Keratinocyte (primary cell): ENCODE measurements at regions not wholly inside any gene's neighbourhood (a gene's known extent, or its start where the extent isn't known, plus 50 kb on each side); places are given as distances from the start of the nearest gene placed in this dataset.

ENCODE experiments used
- DNase-seq: peaks from one replicate; pipeline ENCODE4 v3.0.0-alpha.2; 2011; ENCODE audit warnings: low read depth, missing footprints, low spot score
- FAIRE-seq: peaks from 2 replicates; lab custom pipeline; 2011; peaks lifted over from hg19 to GRCh38; lab: Jason Lieb, UNC
- H2AFZ ChIP-seq: 2 replicates; pipeline ENCODE4 v1.6.0; 2012; ENCODE audit warnings: low read length, control low read depth, inconsistent platforms; ENCODE audit not compliant: control insufficient read depth
- H3K27ac ChIP-seq: 2 replicates; pipeline ENCODE4 v1.5.1; 2011; ENCODE audit warnings: low read length; ENCODE audit not compliant: control insufficient read depth, insufficient read depth
- H3K27me3 ChIP-seq: 3 replicates; pipeline ENCODE4 v1.6.0; 2011; ENCODE audit warnings: low read length; ENCODE audit not compliant: control insufficient read depth, insufficient read depth; ENCODE audit errors: extremely low read depth
- H3K36me3 ChIP-seq, 2 experiments: 2 replicates in 1 of 2; 3 replicates in 1 of 2; pipeline ENCODE4 v1.5.1; 2011; ENCODE audit warnings: low read length in 2 of 2, mild to moderate bottlenecking in 1 of 2; ENCODE audit not compliant: control insufficient read depth in 2 of 2, insufficient read depth in 2 of 2; ENCODE audit errors: extremely low read depth in 1 of 2
- H3K4me1 ChIP-seq: 3 replicates; pipeline ENCODE4 v1.5.1; 2011; ENCODE audit warnings: low read length; ENCODE audit not compliant: control insufficient read depth, insufficient read depth; ENCODE audit errors: extremely low read depth
- H3K4me2 ChIP-seq: 3 replicates; pipeline ENCODE4 v1.6.0; 2011; ENCODE audit warnings: low read depth, low read length; ENCODE audit not compliant: control insufficient read depth, insufficient read depth; ENCODE audit errors: extremely low read depth
- H3K4me3 ChIP-seq, 3 experiments: fragments of 200-600 bp in 1 of 3; sonication (generic) in 1 of 3; 2 replicates in 2 of 3; 3 replicates in 1 of 3; pipeline ENCODE4 v1.5.1; 2011 to 2016; ENCODE audit warnings: low read length in 3 of 3, mild to moderate bottlenecking in 3 of 3, control low read depth in 2 of 3, inconsistent platforms in 1 of 3, low read depth in 1 of 3, mixed read lengths in 1 of 3, mixed run types in 1 of 3, moderate library complexity in 1 of 3; ENCODE audit not compliant: control insufficient read depth in 2 of 3, insufficient read depth in 2 of 3; ENCODE audit errors: extremely low read depth in 1 of 3
- H3K79me2 ChIP-seq: 2 replicates; pipeline ENCODE4 v1.6.0; 2012; ENCODE audit warnings: low read length; ENCODE audit not compliant: control insufficient read depth, insufficient read depth
- H3K9ac ChIP-seq: 3 replicates; pipeline ENCODE4 v1.6.0; 2011; ENCODE audit warnings: low read length; ENCODE audit not compliant: control insufficient read depth, insufficient read depth; ENCODE audit errors: extremely low read depth
- H3K9me1 ChIP-seq: 3 replicates; pipeline ENCODE4 v1.6.0; 2011; ENCODE audit warnings: low read length; ENCODE audit not compliant: control insufficient read depth, insufficient read depth; ENCODE audit errors: extremely low read depth
- H3K9me3 ChIP-seq: 2 replicates; pipeline ENCODE4 v1.5.1; 2012; ENCODE audit warnings: low read depth, low read length; ENCODE audit not compliant: control insufficient read depth
- H4K20me1 ChIP-seq: 3 replicates; pipeline ENCODE4 v1.6.0; 2011; ENCODE audit warnings: low read length; ENCODE audit not compliant: control insufficient read depth, insufficient read depth; ENCODE audit errors: extremely low read depth
- CTCF ChIP-seq, 3 experiments: IDR thresholded peaks in 1 of 3; conservative IDR thresholded peaks in 1 of 3; optimal IDR thresholded peaks in 1 of 3; 2 replicates in 2 of 3; 3 replicates in 1 of 3; pipeline versions ENCODE3 to v1.5.1; 2011; ENCODE audit warnings: low read length in 3 of 3, mild to moderate bottlenecking in 3 of 3, moderate library complexity in 2 of 3, control low read depth in 1 of 3, inconsistent platforms in 1 of 3; ENCODE audit not compliant: insufficient read depth in 2 of 3; ENCODE audit errors: extremely low read depth in 1 of 3
- EZH2 ChIP-seq: IDR thresholded peaks from one replicate; pipeline ENCODE4 v1.6.1; 2012; ENCODE audit warnings: inconsistent platforms, mild to moderate bottlenecking, low read length, moderate library complexity
- dilution Hi-C: fragments of 300-500 bp; cut with MboI; formaldehyde crosslinking; loops from one replicate; pipeline ENCODE4 v1.7.0; 2020; ENCODE audit warnings: low sequenced_read_pairs; ENCODE audit not compliant: extremely low pct_ligation_motif_present

GRCh38 chr11:41879214-41879613, 419.8 kb upstream of the LRRC4C start:
- Histone ChIP-seq H3K27ac (no peak overlapping the region), H3K4me3 (no peak overlapping the region), H3K27me3 (no peaks in the 10 kb centered on the region), H3K79me2 (no peaks in the 10 kb centered on the region), H4K20me1 (no peaks in the 10 kb centered on the region), H3K9ac (no peak overlapping the region), H3K9me3 (no peaks in the 10 kb centered on the region), H3K4me2 (no peak overlapping the region), H3K4me1 (no peaks in the 10 kb centered on the region), H2AFZ (no peak overlapping the region), H3K36me3 (no peaks in the 10 kb centered on the region), H3K9me1 (no peaks in the 10 kb centered on the region)
- FAIRE-seq (no peak), DNase-seq (peak; percentile 2)
- TF ChIP-seq CTCF (optimal IDR thresholded peaks at IDR 0.05 in 1 of 3, IDR thresholded peaks at IDR 0.05 in 1 of 3, conservative IDR thresholded peaks at IDR 0.05 in 1 of 3; ENCODE audit: extremely low read depth in 1 of 3, insufficient read depth in 2 of 3, low read length in 3 of 3) (no peak), EZH2 (no peak)
- dilution Hi-C loops = no loop called here

DNA sequence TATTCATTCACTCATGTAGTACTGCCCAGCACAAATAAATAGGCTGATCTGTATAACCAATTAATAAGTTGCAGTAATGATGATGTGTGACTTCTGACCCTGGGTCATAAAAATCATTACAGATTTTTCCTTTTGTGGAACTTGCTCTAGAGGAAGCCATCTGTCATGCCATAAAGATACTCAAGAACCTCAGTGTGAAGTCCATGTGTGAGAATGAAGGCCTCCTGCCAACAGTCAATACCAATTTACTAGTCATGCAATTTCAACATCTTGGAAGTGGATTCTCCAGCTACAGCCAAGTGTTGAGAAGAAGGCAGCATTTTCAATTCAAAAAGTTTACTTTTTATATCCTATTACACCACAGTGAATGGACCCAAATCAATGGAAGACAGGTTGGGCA, 435.6 kb upstream of the LRRC4C start:
- Histone ChIP-seq H3K9me3 (no peaks in the 10 kb centered on the region), H3K9me1 (no peaks in the 10 kb centered on the region), H3K4me1 (no peaks in the 10 kb centered on the region), H3K9ac (no peak overlapping the region), H4K20me1 (no peaks in the 10 kb centered on the region), H3K27ac (no peak overlapping the region), H3K79me2 (no peaks in the 10 kb centered on the region), H3K4me2 (no peak overlapping the region), H3K36me3 (no peaks in the 10 kb centered on the region), H3K4me3 (no peak overlapping the region), H2AFZ (no peak overlapping the region), H3K27me3 (no peaks in the 10 kb centered on the region)
- dilution Hi-C loops = no loop called here
- no peak for TF ChIP-seq CTCF (optimal IDR thresholded peaks at IDR 0.05 in 1 of 3, IDR thresholded peaks at IDR 0.05 in 1 of 3, conservative IDR thresholded peaks at IDR 0.05 in 1 of 3; ENCODE audit: extremely low read depth in 1 of 3, insufficient read depth in 2 of 3, low read length in 3 of 3)
- TF ChIP-seq EZH2 = no peak
- DNase-seq (no peak), FAIRE-seq (no peak)
